ENCODE measurements at regions not wholly inside any gene's neighbourhood (a gene's known extent, or its start where the extent isn't known, plus 50 kb on each side); places are given as distances from the start of the nearest gene placed in this dataset.
"Not testable (repeated sequence)": the region's sequence is repeated elsewhere in the genome, so short reads cannot be mapped to it uniquely, and the experiment has no call there.

DNA sequence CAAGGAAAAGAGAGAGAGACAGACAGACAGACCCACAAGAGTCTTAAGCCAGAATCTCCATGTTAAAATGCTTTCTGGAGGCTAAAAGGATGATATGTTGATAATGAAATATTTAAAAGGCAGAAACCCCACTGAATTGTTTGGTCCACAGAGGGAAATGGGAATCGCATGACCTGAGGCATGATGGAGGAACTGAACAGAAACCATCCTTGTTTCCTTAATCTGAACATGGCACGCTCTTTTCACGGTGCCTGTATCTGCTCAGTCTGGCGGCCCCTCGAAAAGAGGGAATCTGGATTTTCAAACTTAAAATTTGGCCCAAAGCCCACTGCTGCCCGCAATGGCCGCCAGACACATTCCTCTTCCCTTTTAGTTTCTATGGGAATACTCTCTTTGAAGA, 173.5 kb upstream of the OSBPL11 start:
- not testable (repeated sequence) for TF ChIP-seq POLR2A (IDR thresholded peaks at IDR 0.05)
- TF ChIP-seq, protein P1, sequence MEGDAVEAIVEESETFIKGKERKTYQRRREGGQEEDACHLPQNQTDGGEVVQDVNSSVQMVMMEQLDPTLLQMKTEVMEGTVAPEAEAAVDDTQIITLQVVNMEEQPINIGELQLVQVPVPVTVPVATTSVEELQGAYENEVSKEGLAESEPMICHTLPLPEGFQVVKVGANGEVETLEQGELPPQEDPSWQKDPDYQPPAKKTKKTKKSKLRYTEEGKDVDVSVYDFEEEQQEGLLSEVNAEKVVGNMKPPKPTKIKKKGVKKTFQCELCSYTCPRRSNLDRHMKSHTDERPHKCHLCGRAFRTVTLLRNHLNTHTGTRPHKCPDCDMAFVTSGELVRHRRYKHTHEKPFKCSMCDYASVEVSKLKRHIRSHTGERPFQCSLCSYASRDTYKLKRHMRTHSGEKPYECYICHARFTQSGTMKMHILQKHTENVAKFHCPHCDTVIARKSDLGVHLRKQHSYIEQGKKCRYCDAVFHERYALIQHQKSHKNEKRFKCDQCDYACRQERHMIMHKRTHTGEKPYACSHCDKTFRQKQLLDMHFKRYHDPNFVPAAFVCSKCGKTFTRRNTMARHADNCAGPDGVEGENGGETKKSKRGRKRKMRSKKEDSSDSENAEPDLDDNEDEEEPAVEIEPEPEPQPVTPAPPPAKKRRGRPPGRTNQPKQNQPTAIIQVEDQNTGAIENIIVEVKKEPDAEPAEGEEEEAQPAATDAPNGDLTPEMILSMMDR (IDR thresholded peaks at IDR 0.05) = not testable (repeated sequence)

Data from right lobe of liver (tissue), 4 donors.